ENCODE measurements at regions not wholly inside any gene's neighbourhood (a gene's known extent, or its start where the extent isn't known, plus 50 kb on each side); places are given as distances from the start of the nearest gene placed in this dataset.

DNA sequence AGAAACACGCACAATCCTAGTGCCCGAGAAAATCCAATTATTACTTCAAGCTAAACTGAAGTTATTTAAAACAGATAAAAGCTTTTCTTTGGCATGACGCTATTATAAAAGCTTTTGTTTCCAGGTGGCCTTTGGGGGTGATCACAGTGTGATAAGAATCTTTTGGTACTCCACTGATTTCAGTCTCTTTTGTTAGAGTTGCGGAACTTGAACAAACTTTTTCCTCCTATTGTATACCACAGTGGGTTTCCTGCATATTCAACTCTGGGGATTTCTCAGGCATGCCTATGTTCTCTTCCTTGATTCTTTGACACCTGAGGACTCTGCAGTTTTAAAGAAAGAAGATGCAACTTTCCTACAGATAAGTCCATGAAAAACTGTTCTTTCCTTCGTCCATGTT lies 99.7 kb upstream of the PITRM1 start:
- TF ChIP-seq, protein P1, sequence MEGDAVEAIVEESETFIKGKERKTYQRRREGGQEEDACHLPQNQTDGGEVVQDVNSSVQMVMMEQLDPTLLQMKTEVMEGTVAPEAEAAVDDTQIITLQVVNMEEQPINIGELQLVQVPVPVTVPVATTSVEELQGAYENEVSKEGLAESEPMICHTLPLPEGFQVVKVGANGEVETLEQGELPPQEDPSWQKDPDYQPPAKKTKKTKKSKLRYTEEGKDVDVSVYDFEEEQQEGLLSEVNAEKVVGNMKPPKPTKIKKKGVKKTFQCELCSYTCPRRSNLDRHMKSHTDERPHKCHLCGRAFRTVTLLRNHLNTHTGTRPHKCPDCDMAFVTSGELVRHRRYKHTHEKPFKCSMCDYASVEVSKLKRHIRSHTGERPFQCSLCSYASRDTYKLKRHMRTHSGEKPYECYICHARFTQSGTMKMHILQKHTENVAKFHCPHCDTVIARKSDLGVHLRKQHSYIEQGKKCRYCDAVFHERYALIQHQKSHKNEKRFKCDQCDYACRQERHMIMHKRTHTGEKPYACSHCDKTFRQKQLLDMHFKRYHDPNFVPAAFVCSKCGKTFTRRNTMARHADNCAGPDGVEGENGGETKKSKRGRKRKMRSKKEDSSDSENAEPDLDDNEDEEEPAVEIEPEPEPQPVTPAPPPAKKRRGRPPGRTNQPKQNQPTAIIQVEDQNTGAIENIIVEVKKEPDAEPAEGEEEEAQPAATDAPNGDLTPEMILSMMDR (IDR thresholded peaks at IDR 0.05; ENCODE audit: low read depth, low read length): no peak
- Histone ChIP-seq H3K27me3 (ENCODE audit: insufficient read depth, low read depth, severe bottlenecking) (no peaks in the 10 kb centered on the region), H3K9me3 (ENCODE audit: severe bottlenecking) (no peaks in the 10 kb centered on the region)

DNA sequence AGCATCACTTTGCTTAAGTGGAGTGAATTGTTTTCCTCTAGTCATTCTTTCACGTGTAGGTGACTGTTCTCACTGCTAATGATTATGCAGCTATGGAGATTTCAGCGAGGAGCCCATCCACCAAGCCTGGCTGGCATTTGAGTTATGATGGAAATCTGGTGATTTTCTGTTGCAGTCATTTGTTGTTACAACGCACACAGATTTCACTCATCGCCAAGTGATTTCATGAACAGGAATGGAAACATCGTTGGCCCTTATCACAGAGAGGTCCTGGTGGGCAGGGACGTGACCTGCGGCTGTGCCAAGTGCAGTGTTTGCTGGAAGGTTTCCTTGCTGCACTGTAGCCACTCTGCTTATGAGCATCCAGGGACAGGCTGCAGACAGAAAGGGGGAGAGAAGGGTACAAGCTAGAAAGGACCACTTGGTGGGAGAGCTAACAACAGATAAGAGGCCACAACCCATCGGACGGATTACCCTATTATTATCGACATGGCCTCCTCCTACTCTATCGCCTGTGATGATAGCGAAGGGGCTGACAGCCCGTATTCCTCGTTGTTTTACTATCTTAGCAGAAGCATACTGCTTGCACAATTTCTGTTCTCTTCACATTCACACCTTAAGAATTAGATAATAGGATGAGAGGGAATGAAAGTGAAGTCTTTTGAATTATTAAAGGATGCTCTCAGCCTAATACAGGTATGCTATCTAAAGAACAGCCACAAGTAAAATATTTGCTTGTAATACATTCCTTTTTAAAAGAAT lies 99.0 kb upstream of the PITRM1 start:
- no peak overlapping the region for H3K4me3 ChIP-seq (ENCODE audit: low read depth, low read length)
- H3K27me3 ChIP-seq (ENCODE audit: insufficient read depth, low read depth, severe bottlenecking): no peaks in the 10 kb centered on the region
- H3K36me3 ChIP-seq: no peaks in the 10 kb centered on the region
- H3K27ac ChIP-seq: no peak overlapping the region
- no peak for DNase-seq
- TF ChIP-seq, protein P1 (IDR thresholded peaks at IDR 0.05; ENCODE audit: low read depth, low read length): no peak
- H3K9me3 ChIP-seq (ENCODE audit: severe bottlenecking): no peaks in the 10 kb centered on the region

More for the DNA sequence above, 99.7 kb upstream of the PITRM1 start:
- no peak overlapping the region for H3K4me3 ChIP-seq (ENCODE audit: low read depth, low read length)
- no peaks in the 10 kb centered on the region for H3K36me3 ChIP-seq
- no peak for DNase-seq
- no peak overlapping the region for H3K27ac ChIP-seq

DNA sequence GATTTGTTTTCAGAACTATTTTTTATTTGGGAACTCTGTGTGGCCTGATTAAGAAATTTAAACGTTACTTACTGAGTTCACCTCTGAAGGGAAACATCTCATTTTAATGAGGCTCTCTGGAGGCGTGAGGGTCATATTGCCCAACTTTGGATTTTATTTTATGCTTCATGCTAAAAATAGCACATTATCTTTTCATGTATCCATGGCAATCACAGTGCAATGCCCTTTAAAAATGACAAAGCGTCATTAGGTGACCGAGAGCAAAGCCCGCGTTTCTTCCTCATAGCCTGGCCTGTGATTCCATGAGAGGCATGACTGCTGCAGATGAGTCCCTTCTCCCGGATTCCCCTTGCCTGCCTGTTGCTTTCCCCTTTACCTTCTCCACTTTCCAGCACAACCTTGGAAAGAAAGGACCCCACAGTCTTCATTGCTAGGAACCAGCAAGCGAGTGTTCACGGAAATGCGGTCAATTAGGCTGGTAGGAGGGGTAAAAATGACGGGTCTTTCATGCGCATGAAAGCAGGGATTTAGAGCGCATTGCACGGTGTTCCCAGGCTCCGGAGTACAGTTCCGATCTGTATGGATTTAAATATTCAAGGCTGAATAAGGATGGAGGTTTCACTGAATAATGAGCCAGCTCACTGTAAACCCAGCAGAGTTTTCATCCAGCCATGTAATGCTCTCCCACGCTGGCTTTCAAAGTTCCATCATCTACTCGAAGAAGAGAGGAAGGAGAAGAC lies 98.2 kb upstream of the PITRM1 start:
- TF ChIP-seq, protein P1 (IDR thresholded peaks at IDR 0.05; ENCODE audit: low read depth, low read length): no peak
- DNase-seq: no peak
- H3K36me3 ChIP-seq: no peaks in the 10 kb centered on the region
- no peak overlapping the region for H3K27ac ChIP-seq
- no peaks in the 10 kb centered on the region for H3K9me3 ChIP-seq (ENCODE audit: severe bottlenecking)
- no peak overlapping the region for H3K4me3 ChIP-seq (ENCODE audit: low read depth, low read length)
- no peaks in the 10 kb centered on the region for H3K27me3 ChIP-seq (ENCODE audit: insufficient read depth, low read depth, severe bottlenecking)

DNA sequence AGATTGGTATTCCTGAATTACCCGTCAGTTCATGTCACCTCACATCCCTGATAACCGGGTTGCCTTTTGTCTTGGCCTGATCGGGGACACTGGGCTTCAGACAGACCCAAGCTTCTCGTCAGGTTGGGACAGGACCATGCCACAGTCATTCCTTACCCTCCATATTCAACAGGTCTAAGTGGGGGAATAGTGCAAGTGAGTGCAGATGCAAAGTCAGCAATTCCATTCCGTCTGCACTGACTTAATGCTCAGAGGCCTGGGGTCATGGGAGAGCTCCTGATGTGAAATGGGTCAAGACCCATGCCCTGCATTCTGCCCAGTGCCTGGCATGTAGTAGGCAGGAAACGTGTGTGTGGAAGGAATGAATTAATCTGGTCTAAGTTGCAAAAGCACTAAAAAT lies 95.4 kb upstream of the PITRM1 start:
- H3K27me3 ChIP-seq (ENCODE audit: insufficient read depth, low read depth, severe bottlenecking): no peaks in the 10 kb centered on the region
- DNase-seq: no peak
- no peaks in the 10 kb centered on the region for H3K9me3 ChIP-seq (ENCODE audit: severe bottlenecking)
- TF ChIP-seq, protein P1 (IDR thresholded peaks at IDR 0.05; ENCODE audit: low read depth, low read length): no peak
- H3K36me3 ChIP-seq: no peaks in the 10 kb centered on the region
- no peak overlapping the region for H3K27ac ChIP-seq
- no peak overlapping the region for H3K4me3 ChIP-seq (ENCODE audit: low read depth, low read length)

DNA sequence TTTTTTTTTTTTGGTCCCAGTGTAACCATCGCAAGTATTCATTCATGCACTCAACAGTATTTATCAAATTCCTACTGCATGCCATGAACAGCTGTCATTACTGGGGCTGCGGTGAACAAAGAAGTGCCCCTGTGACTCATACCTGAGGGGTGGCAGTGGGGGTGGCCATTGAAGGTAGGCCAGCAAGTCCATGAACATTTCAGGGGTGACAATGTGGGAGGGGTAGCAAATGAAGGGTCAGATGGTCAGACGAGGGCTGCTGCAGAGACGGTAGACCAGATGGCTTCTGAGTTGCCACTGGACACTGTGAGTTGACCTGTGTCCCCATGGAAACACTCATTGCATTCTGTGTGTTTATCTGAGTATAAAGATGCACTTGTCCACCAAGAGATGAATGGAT lies 92.5 kb upstream of the PITRM1 start:
- TF ChIP-seq, protein P1 (IDR thresholded peaks at IDR 0.05; ENCODE audit: low read depth, low read length): no peak
- DNase-seq: no peak
- no peaks in the 10 kb centered on the region for H3K27me3 ChIP-seq (ENCODE audit: insufficient read depth, low read depth, severe bottlenecking)

More for the DNA sequence above, 92.5 kb upstream of the PITRM1 start:
- no peaks in the 10 kb centered on the region for H3K9me3 ChIP-seq (ENCODE audit: severe bottlenecking)
- H3K27ac ChIP-seq: no peak overlapping the region
- H3K36me3 ChIP-seq: no peaks in the 10 kb centered on the region
- H3K4me3 ChIP-seq (ENCODE audit: low read depth, low read length): no peak overlapping the region

Measured in WERI-Rb-1 (cell line).